ENCODE measurements at regions not wholly inside any gene's neighbourhood (a gene's known extent, or its start where the extent isn't known, plus 50 kb on each side); places are given as distances from the start of the nearest gene placed in this dataset.
"Not testable (repeated sequence)": the region's sequence is repeated elsewhere in the genome, so short reads cannot be mapped to it uniquely, and the experiment has no call there.

- no peaks in the 10 kb centered on the region for H3K4me1 ChIP-seq
Observed at GRCh38 chr19:23560051-23560450, 127.0 kb downstream of the ZNF675 start.

GRCh38 chr19:23558541-23558940 is 128.5 kb downstream of the ZNF675 start:
- no peaks in the 10 kb centered on the region for H3K4me1 ChIP-seq
- intact Hi-C loops (cut with DNase I; ENCODE audit: low total_unique reads): no loop called here
- H3K27ac ChIP-seq: no peak overlapping the region
- DNase-seq: no peak
- WGBS, 5 donors: 68 to 80% (median 75%) methylated on average over 4 of the region's 4 CpGs
- H3K9me3 ChIP-seq: peaks cover 0 to 54% (median 15%) of the 10 kb centered on the region in 4 donors
- TF ChIP-seq POLR2AphosphoS5 (IDR thresholded peaks at IDR 0.05) (no peak), POLR2A (IDR thresholded peaks at IDR 0.05) (no peak), EP300 (IDR thresholded peaks at IDR 0.05) (no peak)
- TF ChIP-seq, protein P1, sequence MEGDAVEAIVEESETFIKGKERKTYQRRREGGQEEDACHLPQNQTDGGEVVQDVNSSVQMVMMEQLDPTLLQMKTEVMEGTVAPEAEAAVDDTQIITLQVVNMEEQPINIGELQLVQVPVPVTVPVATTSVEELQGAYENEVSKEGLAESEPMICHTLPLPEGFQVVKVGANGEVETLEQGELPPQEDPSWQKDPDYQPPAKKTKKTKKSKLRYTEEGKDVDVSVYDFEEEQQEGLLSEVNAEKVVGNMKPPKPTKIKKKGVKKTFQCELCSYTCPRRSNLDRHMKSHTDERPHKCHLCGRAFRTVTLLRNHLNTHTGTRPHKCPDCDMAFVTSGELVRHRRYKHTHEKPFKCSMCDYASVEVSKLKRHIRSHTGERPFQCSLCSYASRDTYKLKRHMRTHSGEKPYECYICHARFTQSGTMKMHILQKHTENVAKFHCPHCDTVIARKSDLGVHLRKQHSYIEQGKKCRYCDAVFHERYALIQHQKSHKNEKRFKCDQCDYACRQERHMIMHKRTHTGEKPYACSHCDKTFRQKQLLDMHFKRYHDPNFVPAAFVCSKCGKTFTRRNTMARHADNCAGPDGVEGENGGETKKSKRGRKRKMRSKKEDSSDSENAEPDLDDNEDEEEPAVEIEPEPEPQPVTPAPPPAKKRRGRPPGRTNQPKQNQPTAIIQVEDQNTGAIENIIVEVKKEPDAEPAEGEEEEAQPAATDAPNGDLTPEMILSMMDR (IDR thresholded peaks at IDR 0.05): no peak
- no peak overlapping the region for H3K4me3 ChIP-seq
- no peaks in the 10 kb centered on the region for H3K27me3 ChIP-seq
- H3K36me3 ChIP-seq: no peaks in the 10 kb centered on the region

More at GRCh38 chr19:23560051-23560450, 127.0 kb downstream of the ZNF675 start:
- TF ChIP-seq POLR2AphosphoS5 (IDR thresholded peaks at IDR 0.05) (no peak), EP300 (IDR thresholded peaks at IDR 0.05) (no peak), POLR2A (IDR thresholded peaks at IDR 0.05) (no peak)
- TF ChIP-seq, protein P1 (IDR thresholded peaks at IDR 0.05): no peak
- H3K27ac ChIP-seq: no peak overlapping the region
- H3K9me3 ChIP-seq: peaks cover 0 to 61% (median 20%) of the 10 kb centered on the region in 4 donors
- intact Hi-C loops (cut with DNase I; ENCODE audit: low total_unique reads): no loop called here
- whole genome bisulfite sequencing, 5 donors: 82 to 94% (median 91%) methylated on average over 2 of the region's 2 CpGs
- no peak overlapping the region for H3K4me3 ChIP-seq
- no peak for DNase-seq
- H3K36me3 ChIP-seq: no peaks in the 10 kb centered on the region
- H3K27me3 ChIP-seq: no peaks in the 10 kb centered on the region

- Histone ChIP-seq H3K4me1 (no peaks in the 10 kb centered on the region), H3K27me3 (no peaks in the 10 kb centered on the region), H3K9me3 (peaks cover 0 to 51% (median 15%) of the 10 kb centered on the region in 4 donors), H3K4me3 (no peak overlapping the region), H3K36me3 (no peaks in the 10 kb centered on the region), H3K27ac (no peak overlapping the region)
- 73 to 86% (median 84%) methylated on average over 5 of the region's 5 CpGs for WGBS, 5 donors
- no peak for DNase-seq
- TF ChIP-seq POLR2A (IDR thresholded peaks at IDR 0.05): no peak
- no peak for TF ChIP-seq POLR2AphosphoS5 (IDR thresholded peaks at IDR 0.05)
- TF ChIP-seq, protein P1 (IDR thresholded peaks at IDR 0.05): no peak
- no peak for TF ChIP-seq EP300 (IDR thresholded peaks at IDR 0.05)
- intact Hi-C loops (cut with DNase I; ENCODE audit: low total_unique reads): no loop called here
Observed at GRCh38 chr19:23557381-23557780, 129.6 kb downstream of the ZNF675 start.

GRCh38 chr19:23554548-23554947 is 132.5 kb downstream of the ZNF675 start:
- DNase-seq: no peak
- H3K9me3 ChIP-seq: peaks cover 0 to 51% (median 10%) of the 10 kb centered on the region in 4 donors
- 67 to 78% (median 76%) methylated on average over 1 of the region's 1 CpG for WGBS, 5 donors
- no peaks in the 10 kb centered on the region for H3K36me3 ChIP-seq
- intact Hi-C loops (cut with DNase I; ENCODE audit: low total_unique reads): no loop called here
- TF ChIP-seq POLR2AphosphoS5 (IDR thresholded peaks at IDR 0.05): no peak
- no peak for TF ChIP-seq EP300 (IDR thresholded peaks at IDR 0.05)
- TF ChIP-seq, protein P1 (IDR thresholded peaks at IDR 0.05): no peak
- no peak for TF ChIP-seq POLR2A (IDR thresholded peaks at IDR 0.05)
- no peaks in the 10 kb centered on the region for H3K4me1 ChIP-seq
- no peak overlapping the region for H3K27ac ChIP-seq
- H3K27me3 ChIP-seq: no peaks in the 10 kb centered on the region
- no peak overlapping the region for H3K4me3 ChIP-seq

- H3K27ac ChIP-seq; H3K4me1 ChIP-seq; intact Hi-C loops (cut with DNase I; ENCODE audit: low total_unique reads); DNase-seq; H3K27me3 ChIP-seq; H3K4me3 ChIP-seq; H3K36me3 ChIP-seq: not testable (repeated sequence)
- 77 to 90% (median 86%) methylated on average over 2 of the region's 2 CpGs for WGBS, 5 donors
- peaks cover 0 to 48% (median 5%) of the 10 kb centered on the region in 4 donors for H3K9me3 ChIP-seq
Observed at GRCh38 chr19:23550102-23550501, 136.9 kb downstream of the ZNF675 start.
